Progenitor cell of endocrine pancreas (in vitro differentiated cells): ENCODE measurements at regions not wholly inside any gene's neighbourhood (a gene's known extent, or its start where the extent isn't known, plus 50 kb on each side); places are given as distances from the start of the nearest gene placed in this dataset.

Source experiments
- DNase-seq: peaks from one replicate; pipeline ENCODE4 v3.0.0; 2021; ENCODE audit warnings: low spot score; ENCODE audit not compliant: unreplicated experiment
- H3K27ac Mint-ChIP-seq: 2 replicates; pipeline ENCODE4 v1.8.0; 2021; ENCODE audit warnings: mild to moderate bottlenecking, moderate library complexity, mixed read lengths
- H3K27me3 Mint-ChIP-seq: 2 replicates; pipeline ENCODE4 v1.8.0; 2021; ENCODE audit warnings: mixed read lengths
- H3K36me3 Mint-ChIP-seq: 2 replicates; pipeline ENCODE4 v1.8.0; 2022; ENCODE audit warnings: mixed read lengths; ENCODE audit not compliant: insufficient read depth
- H3K4me1 Mint-ChIP-seq: 2 replicates; pipeline ENCODE4 v1.8.0; 2021; ENCODE audit warnings: low read depth, mixed read lengths
- H3K4me3 Mint-ChIP-seq: 2 replicates; pipeline ENCODE4 v1.8.0; 2021; ENCODE audit warnings: low read depth, mild to moderate bottlenecking, moderate library complexity, mixed read lengths
- H3K9me3 Mint-ChIP-seq: 2 replicates; pipeline ENCODE4 v1.8.0; 2021; ENCODE audit warnings: low read depth, mixed read lengths
- CTCF ChIP-seq: fragments of 200-600 bp; sonication (generic); IDR thresholded peaks from one replicate; pipeline ENCODE4 v1.5.0; 2021; ENCODE audit warnings: antibody characterized with exemption, mild to moderate bottlenecking; ENCODE audit not compliant: unreplicated experiment

DNA sequence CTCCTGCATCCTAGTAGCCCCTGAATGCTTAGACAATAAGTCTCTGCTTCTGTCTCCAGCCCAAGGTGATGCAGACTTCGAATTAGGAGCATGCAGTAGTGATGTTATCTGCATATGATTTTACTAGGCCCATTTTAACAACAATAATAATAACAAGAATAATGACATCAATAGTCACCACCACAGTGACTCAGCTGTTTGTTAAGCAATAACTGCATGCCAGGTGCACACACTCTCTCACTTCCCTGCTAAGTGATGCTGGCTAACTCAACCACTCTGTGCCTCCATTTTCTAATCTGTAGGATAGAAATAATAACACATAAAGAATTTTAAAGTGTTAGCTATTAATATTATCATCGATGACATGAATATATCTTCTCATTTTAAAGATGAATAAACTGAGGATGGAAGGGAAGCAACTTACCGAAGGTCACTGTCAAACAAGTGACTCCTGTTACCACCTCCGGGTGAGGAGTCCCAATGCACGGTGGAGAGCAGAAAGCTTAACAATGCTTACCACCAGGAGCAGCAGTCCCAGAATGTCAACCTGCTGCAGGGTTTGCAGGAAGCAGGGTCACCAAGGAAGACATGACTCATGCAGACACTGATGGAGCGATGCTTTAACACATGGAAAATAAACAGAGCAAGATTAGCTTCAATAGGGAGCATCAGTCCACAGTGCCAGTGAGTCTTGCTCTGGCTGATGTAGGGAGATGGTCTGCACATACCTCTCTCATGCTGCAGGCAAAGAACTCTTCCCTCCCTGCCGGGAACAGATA lies 290.2 kb downstream of the SPATA17 start:
- Mint-ChIP-seq H3K36me3 (no peaks in the 10 kb centered on the region), H3K27me3 (peaks cover 62% of the 10 kb centered on the region), H3K9me3 (no peaks in the 10 kb centered on the region), H3K27ac (no peak overlapping the region), H3K4me3 (no peak overlapping the region), H3K4me1 (no peaks in the 10 kb centered on the region)
- no peak for DNase-seq
- no peak for TF ChIP-seq CTCF

GRCh38 chr1:217924924-217925323 lies 293.8 kb downstream of the SPATA17 start:
- Mint-ChIP-seq H3K9me3 (no peaks in the 10 kb centered on the region), H3K4me1 (peaks cover 2% of the 10 kb centered on the region), H3K4me3 (no peak overlapping the region), H3K27ac (no peak overlapping the region), H3K36me3 (no peaks in the 10 kb centered on the region), H3K27me3 (peaks cover 58% of the 10 kb centered on the region)
- no peak for TF ChIP-seq CTCF
- no peak for DNase-seq

- no peak overlapping the region for H3K4me3 Mint-ChIP-seq
- H3K4me1 Mint-ChIP-seq: peaks cover 2% of the 10 kb centered on the region
- H3K9me3 Mint-ChIP-seq: no peaks in the 10 kb centered on the region
- no peaks in the 10 kb centered on the region for H3K36me3 Mint-ChIP-seq
- H3K27ac Mint-ChIP-seq: no peak overlapping the region
- DNase-seq: no peak
- no peak for TF ChIP-seq CTCF
- H3K27me3 Mint-ChIP-seq: peaks cover 33% of the 10 kb centered on the region
Observed at GRCh38 chr1:217929213-217929885, 298.2 kb downstream of the SPATA17 start.

DNA sequence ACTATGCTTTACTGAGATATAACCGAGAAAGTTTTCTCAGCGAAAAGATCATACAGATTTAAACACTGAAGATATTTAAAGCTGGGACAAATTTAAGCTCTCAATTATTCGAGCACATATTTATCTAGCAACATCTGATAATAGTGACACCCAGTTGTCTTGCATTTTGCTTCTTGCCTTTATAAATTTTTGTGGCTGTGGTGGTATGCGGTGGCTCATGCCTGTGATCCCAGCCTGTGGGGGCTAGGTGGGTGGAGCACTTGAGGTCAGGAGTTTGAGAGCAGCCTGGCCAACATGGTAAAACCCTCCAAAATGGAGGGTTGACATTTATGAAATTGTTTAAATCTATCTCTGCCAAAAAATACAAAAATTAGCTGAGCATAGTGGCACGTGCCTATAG lies 312.2 kb downstream of the SPATA17 start:
- no peaks in the 10 kb centered on the region for H3K36me3 Mint-ChIP-seq
- no peak overlapping the region for H3K4me3 Mint-ChIP-seq
- no peaks in the 10 kb centered on the region for H3K9me3 Mint-ChIP-seq
- TF ChIP-seq CTCF: no peak
- H3K27me3 Mint-ChIP-seq: peaks cover 10% of the 10 kb centered on the region
- no peak overlapping the region for H3K27ac Mint-ChIP-seq
- peaks cover 31% of the 10 kb centered on the region for H3K4me1 Mint-ChIP-seq
- no peak for DNase-seq

- Mint-ChIP-seq H3K4me1 (peaks cover 29% of the 10 kb centered on the region), H3K9me3 (peaks cover 4% of the 10 kb centered on the region), H3K27me3 (peaks cover 10% of the 10 kb centered on the region), H3K36me3 (peaks cover 1% of the 10 kb centered on the region), H3K27ac (no peak overlapping the region), H3K4me3 (no peak overlapping the region)
- DNase-seq: no peak
- TF ChIP-seq CTCF: no peak
Observed at GRCh38 chr1:217944550-217944949, 313.4 kb downstream of the SPATA17 start.
